H1 (cell line): ENCODE measurements at regions not wholly inside any gene's neighbourhood (a gene's known extent, or its start where the extent isn't known, plus 50 kb on each side); places are given as distances from the start of the nearest gene placed in this dataset.

Experiments
- CTCF ChIA-PET: fragments of 300-600 bp; sonication (Branson Sonifier 250); formaldehyde crosslinking; loops from one replicate; lab custom pipeline; 2021; ENCODE audit not compliant: partially characterized antibody; lab: Charles Lee
- POLR2A ChIA-PET: fragments of 300-600 bp; sonication (Branson Sonifier 250); formaldehyde crosslinking; loops from one replicate; lab custom pipeline; 2021; ENCODE audit warnings: inconsistent platforms; ENCODE audit not compliant: partially characterized antibody; lab: Charles Lee
- DNase-seq, 2 experiments: peaks; one replicate each; pipeline versions ENCODE4 v3.0.0 to v3.0.0-alpha.2; 2010 to 2022; ENCODE audit warnings: low spot score in 2 of 2, low read depth in 1 of 2, mixed read lengths in 1 of 2
- FAIRE-seq: peaks from 2 replicates; lab custom pipeline; 2011; peaks lifted over from hg19 to GRCh38; lab: Jason Lieb, UNC
- H2AFZ ChIP-seq: 2 replicates; pipeline ENCODE4 v1.8.1; 2012; ENCODE audit warnings: low read length, inconsistent platforms
- H2AK5ac ChIP-seq: 2 replicates; pipeline ENCODE4 v1.6.1; 2013; ENCODE audit warnings: low read depth, low read length
- H2BK120ac ChIP-seq: replicated peaks from 2 replicates; pipeline ENCODE3; 2013; ENCODE audit warnings: low read depth, low read length, inconsistent platforms
- H2BK12ac ChIP-seq: 2 replicates; pipeline ENCODE4 v1.6.1; 2013; ENCODE audit warnings: low read depth, low read length
- H2BK15ac ChIP-seq: 2 replicates; pipeline ENCODE4 v1.6.1; 2013; ENCODE audit warnings: low read length
- H2BK20ac ChIP-seq: 2 replicates; pipeline ENCODE4 v1.6.1; 2013; ENCODE audit warnings: low read length
- H2BK5ac ChIP-seq: 2 replicates; pipeline ENCODE4 v1.6.1; 2013; ENCODE audit warnings: low read depth, low read length
- H3K14ac ChIP-seq: 2 replicates; pipeline ENCODE4 v1.6.1; 2013; ENCODE audit warnings: inconsistent platforms; ENCODE audit not compliant: insufficient read length
- H3K18ac ChIP-seq: 2 replicates; pipeline ENCODE4 v1.6.1; 2013; ENCODE audit warnings: low read length; ENCODE audit errors: extremely low read depth
- H3K23ac ChIP-seq: 2 replicates; pipeline ENCODE4 v1.6.1; 2013; ENCODE audit warnings: inconsistent platforms; ENCODE audit not compliant: insufficient read length
- H3K23me2 ChIP-seq: 2 replicates; pipeline ENCODE4 v1.6.1; 2013; ENCODE audit warnings: low read depth, low read length
- H3K27ac ChIP-seq: 2 replicates; pipeline ENCODE4 v1.6.1; 2011; ENCODE audit warnings: low read depth, low read length, inconsistent platforms
- H3K27me3 ChIP-seq, 4 experiments: replicated peaks in 1 of 4; 1 replicate in 1 of 4; 2 replicates in 3 of 4; pipeline versions ENCODE4 v1.6.1 to v1.8.1; 2011 to 2013; ENCODE audit warnings: low read length in 3 of 4, mild to moderate bottlenecking in 3 of 4, inconsistent platforms in 2 of 4, mixed read lengths in 2 of 4, moderate library complexity in 1 of 4; ENCODE audit not compliant: control insufficient read depth in 3 of 4, insufficient read depth in 3 of 4; ENCODE audit errors: extremely low read depth in 1 of 4
- H3K36me3 ChIP-seq, 4 experiments: 2 replicates each; pipeline versions ENCODE4 v1.6.1 to v1.8.1; 2011 to 2013; ENCODE audit warnings: mild to moderate bottlenecking in 4 of 4, low read length in 3 of 4, moderate library complexity in 2 of 4, control low read depth in 1 of 4, inconsistent platforms in 1 of 4; ENCODE audit not compliant: insufficient read depth in 4 of 4, control insufficient read depth in 2 of 4
- H3K4ac ChIP-seq: replicated peaks from 2 replicates; pipeline ENCODE3; 2013; ENCODE audit warnings: low read length, low read depth, mixed read lengths, inconsistent platforms; ENCODE audit not compliant: insufficient read length
- H3K4me1 ChIP-seq, 4 experiments: replicated peaks in 1 of 4; 1 replicate in 1 of 4; 2 replicates in 3 of 4; pipeline versions ENCODE4 v1.6.1 to v1.8.1; 2011 to 2013; ENCODE audit warnings: low read length in 3 of 4, inconsistent platforms in 2 of 4, mixed read lengths in 1 of 4; ENCODE audit not compliant: insufficient read depth in 4 of 4, control insufficient read depth in 3 of 4
- H3K4me2 ChIP-seq, 2 experiments: 2 replicates each; pipeline versions ENCODE4 v1.6.1 to v1.8.1; 2011 to 2013; ENCODE audit warnings: low read depth in 2 of 2, low read length in 2 of 2, control low read depth in 1 of 2, inconsistent platforms in 1 of 2, mild to moderate bottlenecking in 1 of 2; ENCODE audit not compliant: insufficient read depth in 1 of 2
- H3K4me3 ChIP-seq, 4 experiments: fragments of 200-600, 300-600 bp in 1 of 4; sonication (generic), shearing (Covaris generic), sonication (Bioruptor Twin) in 1 of 4; 2 replicates each; pipeline versions ENCODE4 v1.5.1 to v1.8.1; 2011 to 2016; ENCODE audit warnings: low read length in 4 of 4, low read depth in 3 of 4, control low read depth in 2 of 4, inconsistent platforms in 2 of 4, mild to moderate bottlenecking in 2 of 4, mixed read lengths in 1 of 4, moderate library complexity in 1 of 4; ENCODE audit not compliant: insufficient read depth in 2 of 4; ENCODE audit errors: extremely low read depth in 1 of 4
- H3K56ac ChIP-seq: replicated peaks from 2 replicates; pipeline ENCODE3; 2013; ENCODE audit warnings: low read depth, mild to moderate bottlenecking, mixed read lengths, low read length, inconsistent platforms; ENCODE audit not compliant: insufficient read length
- H3K79me1 ChIP-seq: 2 replicates; pipeline ENCODE4 v1.6.1; 2013; ENCODE audit warnings: low read depth, low read length, control low read depth
- H3K79me2 ChIP-seq, 2 experiments: 2 replicates each; pipeline versions ENCODE4 v1.6.1 to v1.8.1; 2012 to 2013; ENCODE audit warnings: low read length in 2 of 2, mild to moderate bottlenecking in 2 of 2, inconsistent platforms in 1 of 2; ENCODE audit not compliant: insufficient read depth in 2 of 2, control insufficient read depth in 1 of 2
- H3K9ac ChIP-seq, 4 experiments: replicated peaks in 1 of 4; 1 replicate in 1 of 4; 2 replicates in 3 of 4; pipeline versions ENCODE4 v1.6.1 to v1.8.1; 2011 to 2013; ENCODE audit warnings: low read depth in 3 of 4, low read length in 3 of 4, control low read depth in 2 of 4, mild to moderate bottlenecking in 2 of 4, moderate library complexity in 2 of 4, inconsistent platforms in 1 of 4; ENCODE audit errors: extremely low read depth in 1 of 4
- H3K9me3 ChIP-seq, 2 experiments: 2 replicates each; pipeline versions ENCODE4 v1.6.1 to v1.8.1; 2012 to 2013; ENCODE audit warnings: mild to moderate bottlenecking in 2 of 2, moderate library complexity in 2 of 2, control low read depth in 1 of 2, inconsistent platforms in 1 of 2, low read depth in 1 of 2, low read length in 1 of 2, mixed read lengths in 1 of 2; ENCODE audit not compliant: insufficient read depth in 2 of 2
- H4K20me1 ChIP-seq, 2 experiments: replicated peaks in 1 of 2; 2 replicates each; pipeline versions ENCODE3 to v1.8.1; 2011 to 2013; ENCODE audit warnings: inconsistent platforms in 2 of 2, low read length in 2 of 2, mild to moderate bottlenecking in 1 of 2; ENCODE audit not compliant: insufficient read depth in 2 of 2, control insufficient read depth in 1 of 2
- H4K5ac ChIP-seq: 2 replicates; pipeline ENCODE4 v1.6.1; 2013; ENCODE audit warnings: low read length, low read depth, mixed read lengths, inconsistent platforms; ENCODE audit not compliant: insufficient read length
- H4K8ac ChIP-seq: 2 replicates; pipeline ENCODE4 v1.8.0; 2013; ENCODE audit warnings: mild to moderate bottlenecking, moderate library complexity, low read length, inconsistent platforms; ENCODE audit not compliant: insufficient read depth; ENCODE audit errors: extremely low read depth
- H4K91ac ChIP-seq: replicated peaks from 2 replicates; pipeline ENCODE3; 2013; ENCODE audit warnings: low read length, mixed read lengths, inconsistent platforms; ENCODE audit not compliant: insufficient read length
- BCL11A ChIP-seq, 2 experiments: IDR thresholded peaks; one replicate each; pipeline ENCODE4 v1.6.1; 2011; ENCODE audit warnings: low read depth in 2 of 2, low read length in 2 of 2, mild to moderate bottlenecking in 2 of 2
- CHD1 ChIP-seq: IDR thresholded peaks from 2 replicates; pipeline ENCODE4 v1.6.1; 2012; ENCODE audit warnings: low read depth, low read length, improper control_type of control experiment
- EZH2 ChIP-seq: fragments of 200-600 bp; sonication (generic); IDR thresholded peaks from 2 replicates; pipeline ENCODE4 v1.7.1; 2012; ENCODE audit warnings: low read depth, mild to moderate bottlenecking, moderate library complexity, low read length, inconsistent platforms; ENCODE audit not compliant: severe bottlenecking
- POLR2AphosphoS5 ChIP-seq: IDR thresholded peaks from 2 replicates; pipeline ENCODE4 v1.6.1; 2011; ENCODE audit warnings: low read depth, low read length
- RAD21 ChIP-seq, 2 experiments: IDR thresholded peaks in 1 of 2; conservative IDR thresholded peaks in 1 of 2; 2 replicates each; pipeline ENCODE4 v1.6.1; 2011; ENCODE audit warnings: low read depth in 2 of 2, low read length in 2 of 2, improper control_type of control experiment in 1 of 2, inconsistent platforms in 1 of 2, mild to moderate bottlenecking in 1 of 2, moderate library complexity in 1 of 2
- RBBP5 ChIP-seq: IDR thresholded peaks from 2 replicates; pipeline ENCODE4 v1.7.1; 2012; ENCODE audit warnings: low read depth, mild to moderate bottlenecking, inconsistent platforms, low read length, moderate library complexity, borderline replicate concordance
- TEAD4 ChIP-seq: IDR thresholded peaks from 2 replicates; pipeline ENCODE4 v1.6.1; 2012; ENCODE audit warnings: low read depth, low read length, inconsistent platforms, mixed read lengths
- WGBS, 2 experiments: shearing (Covaris generic) in 1 of 2; methylation state at CpG; one replicate each; pipeline versions ENCODE4 v1.1.6 to v1.1.7; 2013 to 2015; ENCODE audit warnings: low lambda C conversion rate in 2 of 2, mixed read lengths in 2 of 2, inconsistent platforms in 1 of 2, low coverage in 1 of 2, missing lambda C conversion rate in 1 of 2; ENCODE audit not compliant: insufficient replicate concordance in 2 of 2, insufficient coverage in 1 of 2, insufficient read length in 1 of 2; ENCODE audit errors: extremely low coverage in 1 of 2, missing lambda C conversion rate in 1 of 2; 5-methylcytosine and 5-hydroxymethylcytosine counted together

GRCh38 chr11:30110691-30111090, 93.9 kb upstream of the KCNA4 start:
- 94% methylated on average over 3 of the region's 3 CpGs; no CpG with 5 or more reads in 1 of the 2 experiments for WGBS, 2 experiments
- H4K8ac ChIP-seq, result no peak overlapping the region
- no peak overlapping the region for H2BK120ac ChIP-seq
- no peak overlapping the region for H3K27ac ChIP-seq
- TF ChIP-seq TEAD4, result no peak
- no peak for TF ChIP-seq EZH2
- no peak for TF ChIP-seq BCL11A (IDR thresholded peaks at IDR 0.05; ENCODE audit: low read depth in 2 of 2, low read length in 2 of 2)
- TF ChIP-seq CHD1, result no peak
- no peak for TF ChIP-seq RBBP5
- TF ChIP-seq RAD21 (IDR thresholded peaks at IDR 0.05 in 1 of 2, conservative IDR thresholded peaks at IDR 0.05 in 1 of 2; ENCODE audit: low read depth in 2 of 2, low read length in 2 of 2), result no peak
- TF ChIP-seq POLR2AphosphoS5, result no peak
- H3K4me2 ChIP-seq, result no peak overlapping the region
- no peak overlapping the region for H2BK5ac ChIP-seq
- H3K23ac ChIP-seq, result no peak overlapping the region
- H2BK15ac ChIP-seq, result no peak overlapping the region
- H3K36me3 ChIP-seq, result no peaks in the 10 kb centered on the region
- H3K27me3 ChIP-seq, result peaks cover 10 to 45% (median 29%) of the 10 kb centered on the region in 4 experiments
- no peak overlapping the region for H4K5ac ChIP-seq
- H3K4me1 ChIP-seq, result no peaks in the 10 kb centered on the region
- no peak overlapping the region for H3K56ac ChIP-seq
- ChIA-PET POLR2A (no interaction called here), CTCF (interaction anchor here (1.0 to 6.3 kb wide), 3 partner anchors 13 to 64 kb away, joined by 4 to 36 read pairs (median 6); no protein-coding TSS in a partner anchor)
- no peak overlapping the region for H2BK20ac ChIP-seq
- H3K9ac ChIP-seq, result no peak overlapping the region
- no peak overlapping the region for H2BK12ac ChIP-seq
- peaks cover 0 to 4% of the 10 kb centered on the region in 2 experiments for H4K20me1 ChIP-seq
- H3K4me3 ChIP-seq, result no peak overlapping the region
- H3K18ac ChIP-seq, result no peak overlapping the region
- H3K9me3 ChIP-seq, result no peaks in the 10 kb centered on the region
- H2AK5ac ChIP-seq, result no peak overlapping the region
- H4K91ac ChIP-seq, result no peak overlapping the region
- H3K14ac ChIP-seq, result no peak overlapping the region
- DNase-seq, result no peak
- H3K4ac ChIP-seq, result no peak overlapping the region
- no peaks in the 10 kb centered on the region for H3K79me2 ChIP-seq
- no peak overlapping the region for H2AFZ ChIP-seq
- no peaks in the 10 kb centered on the region for H3K79me1 ChIP-seq
- H3K23me2 ChIP-seq, result no peaks in the 10 kb centered on the region
- FAIRE-seq, result no peak
